Peyer's patch (tissue), 4 donors: ENCODE measurements at regions not wholly inside any gene's neighbourhood (a gene's known extent, or its start where the extent isn't known, plus 50 kb on each side); places are given as distances from the start of the nearest gene placed in this dataset.

Experiments
- POLR2A ChIP-seq, 2 donors: fragments of 450-650 bp; IDR thresholded peaks; one replicate each; pipeline ENCODE4 v1.5.1; 2017; ENCODE audit warnings: antibody characterized with exemption in 2 of 2, mild to moderate bottlenecking in 2 of 2, moderate library complexity in 2 of 2
- TF ChIP-seq, protein P1 (sequence below), 6 experiments: fragments of 450-650 bp in 4 of 6; fragments of 200-600 bp in 2 of 6; sonication (generic) in 1 of 6; IDR thresholded peaks; one replicate each; pipeline ENCODE4 v1.5.1; 2017 to 2019; ENCODE audit warnings: antibody characterized with exemption in 6 of 6, mild to moderate bottlenecking in 3 of 6, moderate library complexity in 1 of 6

GRCh38 chrX:46036508-46036907 is 508.7 kb downstream of the ZNF674 start:
- TF ChIP-seq, protein P1, sequence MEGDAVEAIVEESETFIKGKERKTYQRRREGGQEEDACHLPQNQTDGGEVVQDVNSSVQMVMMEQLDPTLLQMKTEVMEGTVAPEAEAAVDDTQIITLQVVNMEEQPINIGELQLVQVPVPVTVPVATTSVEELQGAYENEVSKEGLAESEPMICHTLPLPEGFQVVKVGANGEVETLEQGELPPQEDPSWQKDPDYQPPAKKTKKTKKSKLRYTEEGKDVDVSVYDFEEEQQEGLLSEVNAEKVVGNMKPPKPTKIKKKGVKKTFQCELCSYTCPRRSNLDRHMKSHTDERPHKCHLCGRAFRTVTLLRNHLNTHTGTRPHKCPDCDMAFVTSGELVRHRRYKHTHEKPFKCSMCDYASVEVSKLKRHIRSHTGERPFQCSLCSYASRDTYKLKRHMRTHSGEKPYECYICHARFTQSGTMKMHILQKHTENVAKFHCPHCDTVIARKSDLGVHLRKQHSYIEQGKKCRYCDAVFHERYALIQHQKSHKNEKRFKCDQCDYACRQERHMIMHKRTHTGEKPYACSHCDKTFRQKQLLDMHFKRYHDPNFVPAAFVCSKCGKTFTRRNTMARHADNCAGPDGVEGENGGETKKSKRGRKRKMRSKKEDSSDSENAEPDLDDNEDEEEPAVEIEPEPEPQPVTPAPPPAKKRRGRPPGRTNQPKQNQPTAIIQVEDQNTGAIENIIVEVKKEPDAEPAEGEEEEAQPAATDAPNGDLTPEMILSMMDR (IDR thresholded peaks at IDR 0.05), result no peak
- TF ChIP-seq POLR2A (IDR thresholded peaks at IDR 0.05), result no peak
